Nucleus accumbens (tissue), 56 donors: ENCODE measurements at regions not wholly inside any gene's neighbourhood (a gene's known extent, or its start where the extent isn't known, plus 50 kb on each side); places are given as distances from the start of the nearest gene placed in this dataset.

ENCODE experiments used
- DNase-seq, 56 donors: peaks; one replicate each; lab custom pipeline; 2025; lab: John Stamatoyannopoulos, UW

- DNase-seq, result no peak
Measured at GRCh38 chr17:55635253-55635914, 87.3 kb downstream of the TMEM100 start.

GRCh38 chr17:55634702-55635101 lies 88.0 kb downstream of the TMEM100 start:
- no peak for DNase-seq

GRCh38 chr17:55632893-55633292 lies 89.8 kb downstream of the TMEM100 start:
- no peak for DNase-seq

GRCh38 chr17:55632236-55632635 lies 90.4 kb downstream of the TMEM100 start:
- DNase-seq, result no peak

GRCh38 chr17:55629995-55630394 lies 92.7 kb downstream of the TMEM100 start:
- no peak for DNase-seq

GRCh38 chr17:55625521-55625920 lies 97.1 kb downstream of the TMEM100 start:
- no peak for DNase-seq

GRCh38 chr17:55624772-55625433 lies 97.8 kb downstream of the TMEM100 start:
- DNase-seq, result no peak

GRCh38 chr17:55622547-55622946 lies 100.1 kb downstream of the TMEM100 start:
- DNase-seq, result no peak

- DNase-seq, result no peak
Measured at GRCh38 chr17:55620945-55621344, 101.7 kb downstream of the TMEM100 start.

GRCh38 chr17:55620023-55620422 lies 102.6 kb downstream of the TMEM100 start:
- DNase-seq, result no peak

GRCh38 chr17:55617441-55617840 lies 105.2 kb downstream of the TMEM100 start:
- no peak for DNase-seq

- no peak for DNase-seq
Measured at GRCh38 chr17:55614061-55614460, 102.8 kb upstream of the SMIM36 start.

- no peak for DNase-seq
Measured at GRCh38 chr17:55612691-55613141, 101.5 kb upstream of the SMIM36 start.

GRCh38 chr17:55607731-55608341 lies 96.6 kb upstream of the SMIM36 start:
- no peak for DNase-seq

GRCh38 chr17:55606488-55606815 lies 95.2 kb upstream of the SMIM36 start:
- no peak for DNase-seq

GRCh38 chr17:55605705-55606487 lies 94.6 kb upstream of the SMIM36 start:
- DNase-seq, result no peak

- no peak for DNase-seq
Measured at GRCh38 chr17:55601874-55602364, 90.7 kb upstream of the SMIM36 start.

- no peak for DNase-seq
Measured at GRCh38 chr17:55598495-55598894, 87.2 kb upstream of the SMIM36 start.

GRCh38 chr17:55588446-55589242 lies 77.4 kb upstream of the SMIM36 start:
- DNase-seq, result no peak

- no peak for DNase-seq
Measured at GRCh38 chr17:55587608-55588139, 76.4 kb upstream of the SMIM36 start.
